Ishikawa (cell line): ENCODE measurements at regions not wholly inside any gene's neighbourhood (a gene's known extent, or its start where the extent isn't known, plus 50 kb on each side); places are given as distances from the start of the nearest gene placed in this dataset.

Experiments used
- FOXM1 ChIP-seq: IDR thresholded peaks from 2 replicates; pipeline ENCODE4 v1.6.1; 2012; ENCODE audit warnings: low read depth, borderline replicate concordance
- RAD21 ChIP-seq: IDR thresholded peaks from 2 replicates; pipeline ENCODE4 v1.6.1; 2012; ENCODE audit warnings: low read depth
- TAF1 ChIP-seq: IDR thresholded peaks from 2 replicates; pipeline ENCODE4 v1.6.1; 2012; ENCODE audit warnings: low read depth, mild to moderate bottlenecking
- YY1 ChIP-seq: IDR thresholded peaks from 2 replicates; pipeline ENCODE4 v1.6.1; 2012; ENCODE audit warnings: low read depth
- TF ChIP-seq, protein P1 (sequence below): IDR thresholded peaks from 2 replicates; pipeline ENCODE4 v1.6.1; 2012
- TF ChIP-seq, protein P2 (sequence below): IDR thresholded peaks from 2 replicates; pipeline ENCODE4 v1.6.1; 2012; ENCODE audit warnings: low read depth, mild to moderate bottlenecking

DNA sequence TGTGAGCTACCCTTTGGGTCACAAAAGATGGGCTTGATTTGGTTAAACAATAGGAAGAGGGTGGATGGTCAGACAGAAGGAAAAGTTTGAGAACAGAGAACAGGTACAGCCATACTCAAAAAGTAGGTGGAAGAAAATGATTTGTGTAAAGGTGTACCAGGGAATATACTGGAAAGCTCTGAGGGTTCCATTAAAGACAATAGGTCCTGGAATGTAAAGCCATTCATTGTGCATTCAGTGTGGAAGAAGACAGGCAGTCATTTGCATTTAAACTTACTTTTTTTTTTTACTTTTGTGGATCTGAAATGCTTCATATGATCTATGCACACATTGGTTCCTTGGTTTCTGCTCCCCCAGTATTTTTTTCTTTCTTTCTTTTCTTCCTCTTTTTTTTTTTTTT, 581.4 kb upstream of the PIK3C3 start:
- TF ChIP-seq, protein P1, sequence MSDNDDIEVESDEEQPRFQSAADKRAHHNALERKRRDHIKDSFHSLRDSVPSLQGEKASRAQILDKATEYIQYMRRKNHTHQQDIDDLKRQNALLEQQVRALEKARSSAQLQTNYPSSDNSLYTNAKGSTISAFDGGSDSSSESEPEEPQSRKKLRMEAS: no peak
- TF ChIP-seq FOXM1 (no peak), YY1 (no peak), TAF1 (no peak), RAD21 (no peak)
- TF ChIP-seq, protein P2, sequence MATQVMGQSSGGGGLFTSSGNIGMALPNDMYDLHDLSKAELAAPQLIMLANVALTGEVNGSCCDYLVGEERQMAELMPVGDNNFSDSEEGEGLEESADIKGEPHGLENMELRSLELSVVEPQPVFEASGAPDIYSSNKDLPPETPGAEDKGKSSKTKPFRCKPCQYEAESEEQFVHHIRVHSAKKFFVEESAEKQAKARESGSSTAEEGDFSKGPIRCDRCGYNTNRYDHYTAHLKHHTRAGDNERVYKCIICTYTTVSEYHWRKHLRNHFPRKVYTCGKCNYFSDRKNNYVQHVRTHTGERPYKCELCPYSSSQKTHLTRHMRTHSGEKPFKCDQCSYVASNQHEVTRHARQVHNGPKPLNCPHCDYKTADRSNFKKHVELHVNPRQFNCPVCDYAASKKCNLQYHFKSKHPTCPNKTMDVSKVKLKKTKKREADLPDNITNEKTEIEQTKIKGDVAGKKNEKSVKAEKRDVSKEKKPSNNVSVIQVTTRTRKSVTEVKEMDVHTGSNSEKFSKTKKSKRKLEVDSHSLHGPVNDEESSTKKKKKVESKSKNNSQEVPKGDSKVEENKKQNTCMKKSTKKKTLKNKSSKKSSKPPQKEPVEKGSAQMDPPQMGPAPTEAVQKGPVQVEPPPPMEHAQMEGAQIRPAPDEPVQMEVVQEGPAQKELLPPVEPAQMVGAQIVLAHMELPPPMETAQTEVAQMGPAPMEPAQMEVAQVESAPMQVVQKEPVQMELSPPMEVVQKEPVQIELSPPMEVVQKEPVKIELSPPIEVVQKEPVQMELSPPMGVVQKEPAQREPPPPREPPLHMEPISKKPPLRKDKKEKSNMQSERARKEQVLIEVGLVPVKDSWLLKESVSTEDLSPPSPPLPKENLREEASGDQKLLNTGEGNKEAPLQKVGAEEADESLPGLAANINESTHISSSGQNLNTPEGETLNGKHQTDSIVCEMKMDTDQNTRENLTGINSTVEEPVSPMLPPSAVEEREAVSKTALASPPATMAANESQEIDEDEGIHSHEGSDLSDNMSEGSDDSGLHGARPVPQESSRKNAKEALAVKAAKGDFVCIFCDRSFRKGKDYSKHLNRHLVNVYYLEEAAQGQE: no peak
